SK-N-SH (cell line): ENCODE measurements at regions not wholly inside any gene's neighbourhood (a gene's known extent, or its start where the extent isn't known, plus 50 kb on each side); places are given as distances from the start of the nearest gene placed in this dataset.

Experiments
- CTCF ChIA-PET: fragments of 300-600, 350-600 bp; formaldehyde crosslinking; extraction: SDS; loops from one replicate; lab custom pipeline; 2021; lab: Yijun Ruan, JAX
- POLR2A ChIA-PET: fragments of 350-600 bp; sonication (Branson Sonifier 250); formaldehyde crosslinking; extraction: SDS; loops from one replicate; lab custom pipeline; 2020; ENCODE audit warnings: antibody characterized with exemption, inconsistent platforms; lab: Yijun Ruan, JAX
- DNase-seq: peaks from one replicate; pipeline ENCODE4 v3.0.0; 2012
- H2AFZ ChIP-seq: fragments of 200-600 bp; sonication (generic); 2 replicates; pipeline ENCODE4 v1.8.1; 2016; ENCODE audit warnings: antibody characterized with exemption, mild to moderate bottlenecking, low read depth
- H3F3A ChIP-seq: fragments of 200-600 bp; sonication (generic); replicated peaks from 2 replicates; pipeline ENCODE3; 2016; ENCODE audit warnings: antibody characterized with exemption, mild to moderate bottlenecking; ENCODE audit not compliant: insufficient read depth
- H3K27ac ChIP-seq, 2 experiments: fragments of 200-500 bp in 1 of 2; fragments of 200-600 bp in 1 of 2; sonication (Bioruptor generic) in 1 of 2; sonication (generic), shearing (Covaris generic) in 1 of 2; 2 replicates each; pipeline versions ENCODE4 v1.5.1 to v1.6.1; 2014 to 2016; ENCODE audit warnings: low read depth in 2 of 2, inconsistent platforms in 1 of 2, low read length in 1 of 2, mild to moderate bottlenecking in 1 of 2, mixed read lengths in 1 of 2
- H3K27me3 ChIP-seq: fragments of 200-600 bp; sonication (generic), shearing (Covaris generic); 2 replicates; pipeline ENCODE4 v1.6.1; 2016; ENCODE audit warnings: mixed run types; ENCODE audit not compliant: insufficient read depth
- H3K36me3 ChIP-seq, 2 experiments: fragments of 200-500 bp in 1 of 2; fragments of 200-600 bp in 1 of 2; sonication (Bioruptor generic) in 1 of 2; sonication (generic) in 1 of 2; replicated peaks in 1 of 2; 2 replicates each; pipeline versions ENCODE3 to v1.5.1; 2014 to 2016; ENCODE audit warnings: low read length in 1 of 2, mild to moderate bottlenecking in 1 of 2; ENCODE audit not compliant: insufficient read depth in 2 of 2, control insufficient read depth in 1 of 2
- H3K4me1 ChIP-seq, 2 experiments: fragments of 200-500 bp in 1 of 2; fragments of 200-600 bp in 1 of 2; sonication (Bioruptor generic) in 1 of 2; sonication (generic), shearing (Covaris generic) in 1 of 2; 2 replicates each; pipeline versions ENCODE4 v1.5.1 to v1.6.1; 2014 to 2016; ENCODE audit warnings: low read depth in 1 of 2, low read length in 1 of 2, mixed run types in 1 of 2; ENCODE audit not compliant: insufficient read depth in 2 of 2, control insufficient read depth in 1 of 2
- H3K4me2 ChIP-seq: fragments of 200-600 bp; sonication (generic), shearing (Covaris generic); 2 replicates; pipeline ENCODE4 v1.6.1; 2017; ENCODE audit warnings: mixed run types
- H3K4me3 ChIP-seq, 2 experiments: fragments of 200-500 bp in 1 of 2; fragments of 200-600 bp in 1 of 2; sonication (Bioruptor generic) in 1 of 2; sonication (generic), shearing (Covaris generic) in 1 of 2; 2 replicates each; pipeline versions ENCODE4 v1.5.1 to v1.8.1; 2014 to 2016; ENCODE audit warnings: low read depth in 2 of 2, inconsistent platforms in 1 of 2, low read length in 1 of 2, mild to moderate bottlenecking in 1 of 2, mixed read lengths in 1 of 2, moderate library complexity in 1 of 2
- H3K79me2 ChIP-seq: fragments of 200-600 bp; sonication (generic); 2 replicates; pipeline ENCODE4 v1.8.1; 2017; ENCODE audit warnings: mild to moderate bottlenecking; ENCODE audit not compliant: insufficient read depth
- H3K9ac ChIP-seq: fragments of 200-600 bp; sonication (generic); 2 replicates; pipeline ENCODE4 v1.6.1; 2017; ENCODE audit warnings: mixed run types
- H3K9me2 ChIP-seq: fragments of 200-600 bp; sonication (generic); 2 replicates; pipeline ENCODE4 v1.6.1; 2017; ENCODE audit warnings: mixed run types
- H3K9me3 ChIP-seq: fragments of 200-600 bp; sonication (generic); 2 replicates; pipeline ENCODE4 v1.6.1; 2017; ENCODE audit warnings: mixed run types, mild to moderate bottlenecking, moderate library complexity
- H4K20me1 ChIP-seq: fragments of 200-600 bp; sonication (generic); 2 replicates; pipeline ENCODE4 v1.6.1; 2017; ENCODE audit warnings: mild to moderate bottlenecking, mixed run types; ENCODE audit not compliant: insufficient read depth
- CTCF ChIP-seq: fragments of 200-600 bp; sonication (generic); IDR thresholded peaks from 2 replicates; pipeline ENCODE4 v1.6.1; 2017; ENCODE audit warnings: antibody characterized with exemption, mild to moderate bottlenecking, moderate library complexity
- ELF1 ChIP-seq: IDR thresholded peaks from 2 replicates; pipeline ENCODE4 v1.4.0; 2012
- EP300 ChIP-seq, 2 experiments: IDR thresholded peaks; 2 replicates each; pipeline versions ENCODE4 v1.4.0 to v1.6.1; 2012; ENCODE audit warnings: borderline replicate concordance in 1 of 2, low read depth in 1 of 2, low read length in 1 of 2
- GATA2 ChIP-seq: sonication (generic); formaldehyde crosslinking; IDR thresholded peaks from 2 replicates; pipeline ENCODE4 v1.5.0; 2020; ENCODE audit warnings: mild to moderate bottlenecking, missing genetic modification reagents
- IRF3 ChIP-seq: fragments of 150-350 bp; IDR thresholded peaks from 2 replicates; pipeline ENCODE4 v1.6.1; 2016; ENCODE audit warnings: mild to moderate bottlenecking, low read depth, low read length
- JUND ChIP-seq: IDR thresholded peaks from 2 replicates; pipeline ENCODE4 v1.4.0; 2012
- POLR2AphosphoS5 ChIP-seq: IDR thresholded peaks from 2 replicates; pipeline ENCODE4 v1.6.1; 2012; ENCODE audit warnings: low read depth, low read length
- RAD21 ChIP-seq: IDR thresholded peaks from 2 replicates; pipeline ENCODE4 v1.6.1; 2012; ENCODE audit warnings: mild to moderate bottlenecking, low read length
- REST ChIP-seq: IDR thresholded peaks from 2 replicates; pipeline ENCODE4 v1.6.1; 2012; ENCODE audit warnings: mild to moderate bottlenecking, low read depth, low read length, moderate library complexity
- SIN3A ChIP-seq: IDR thresholded peaks from 2 replicates; pipeline ENCODE4 v1.6.1; 2012; ENCODE audit warnings: low read depth, mild to moderate bottlenecking, low read length, moderate library complexity, borderline replicate concordance
- SMC3 ChIP-seq: IDR thresholded peaks from 2 replicates; pipeline ENCODE4 v1.6.1; 2012; ENCODE audit warnings: low read depth, low read length, improper control_type of control experiment
- TCF12 ChIP-seq: IDR thresholded peaks from 2 replicates; pipeline ENCODE4 v1.4.0; 2012
- YY1 ChIP-seq: IDR thresholded peaks from 2 replicates; pipeline ENCODE4 v1.4.0; 2012; ENCODE audit warnings: low read depth, mild to moderate bottlenecking
- WGBS: methylation state at CpG from one replicate; pipeline ENCODE4 v1.1.6; 2017; ENCODE audit warnings: low lambda C conversion rate; 5-methylcytosine and 5-hydroxymethylcytosine counted together
- TF ChIP-seq, protein P1 (sequence below): IDR thresholded peaks from 2 replicates; pipeline ENCODE4; 2012

GRCh38 chr1:4292861-4293260 lies 361.5 kb upstream of the AJAP1 start:
- H3K79me2 ChIP-seq: no peaks in the 10 kb centered on the region
- no peaks in the 10 kb centered on the region for H3K4me1 ChIP-seq
- no peaks in the 10 kb centered on the region for H3K9me2 ChIP-seq
- no peaks in the 10 kb centered on the region for H3K36me3 ChIP-seq
- TF ChIP-seq JUND (no peak), EP300 (IDR thresholded peaks at IDR 0.05; ENCODE audit: borderline replicate concordance in 1 of 2, low read depth in 1 of 2, low read length in 1 of 2) (no peak), IRF3 (no peak), GATA2 (CRISPR knock-in tag) (no peak), TCF12 (no peak), YY1 (no peak), ELF1 (no peak), SMC3 (no peak), CTCF (no peak), SIN3A (no peak), REST (no peak), POLR2AphosphoS5 (no peak), RAD21 (no peak)
- TF ChIP-seq, protein P1, sequence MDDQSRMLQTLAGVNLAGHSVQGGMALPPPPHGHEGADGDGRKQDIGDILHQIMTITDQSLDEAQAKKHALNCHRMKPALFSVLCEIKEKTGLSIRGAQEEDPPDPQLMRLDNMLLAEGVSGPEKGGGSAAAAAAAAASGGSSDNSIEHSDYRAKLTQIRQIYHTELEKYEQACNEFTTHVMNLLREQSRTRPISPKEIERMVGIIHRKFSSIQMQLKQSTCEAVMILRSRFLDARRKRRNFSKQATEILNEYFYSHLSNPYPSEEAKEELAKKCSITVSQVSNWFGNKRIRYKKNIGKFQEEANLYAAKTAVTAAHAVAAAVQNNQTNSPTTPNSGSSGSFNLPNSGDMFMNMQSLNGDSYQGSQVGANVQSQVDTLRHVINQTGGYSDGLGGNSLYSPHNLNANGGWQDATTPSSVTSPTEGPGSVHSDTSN: no peak
- no peaks in the 10 kb centered on the region for H3K27me3 ChIP-seq
- no peak overlapping the region for H3K9ac ChIP-seq
- 14% methylated on average over 8 of the region's 8 CpGs for WGBS
- CTCF ChIA-PET: no interaction called here
- no peaks in the 10 kb centered on the region for H3K9me3 ChIP-seq
- H2AFZ ChIP-seq: no peak overlapping the region
- no peak for DNase-seq
- H3K4me3 ChIP-seq: no peak overlapping the region
- no peaks in the 10 kb centered on the region for H3F3A ChIP-seq
- H3K4me2 ChIP-seq: no peak overlapping the region
- H3K27ac ChIP-seq: no peak overlapping the region
- POLR2A ChIA-PET: no interaction called here
- no peaks in the 10 kb centered on the region for H4K20me1 ChIP-seq
